Trophoblast cell (in vitro differentiated cells and primary cell): ENCODE measurements at regions not wholly inside any gene's neighbourhood (a gene's known extent, or its start where the extent isn't known, plus 50 kb on each side); places are given as distances from the start of the nearest gene placed in this dataset.
A peak's percentile ranks its signal among the peaks of the same experiment; 100 is the strongest.

Experiments used
- DNase-seq, 2 donors: peaks; one replicate each; pipeline ENCODE4 v3.0.0-alpha.2; 2016
- H2AFZ ChIP-seq: 2 replicates; pipeline ENCODE4 v1.6.1; 2013; ENCODE audit warnings: low read length, moderate library complexity, mild to moderate bottlenecking; ENCODE audit not compliant: insufficient read depth, poor library complexity
- H2AK5ac ChIP-seq: 2 replicates; pipeline ENCODE4 v1.6.1; 2013; ENCODE audit warnings: mild to moderate bottlenecking, low read length
- H2BK120ac ChIP-seq: 2 replicates; pipeline ENCODE4 v1.6.1; 2013; ENCODE audit warnings: low read length, mild to moderate bottlenecking, moderate library complexity; ENCODE audit not compliant: insufficient read depth, poor library complexity
- H2BK12ac ChIP-seq: 2 replicates; pipeline ENCODE4 v1.6.1; 2013; ENCODE audit warnings: mild to moderate bottlenecking, low read length, moderate library complexity
- H2BK5ac ChIP-seq: 2 replicates; pipeline ENCODE4 v1.6.1; 2013; ENCODE audit warnings: low read length, low read depth, moderate library complexity, mild to moderate bottlenecking; ENCODE audit not compliant: poor library complexity
- H3K14ac ChIP-seq: 2 replicates; pipeline ENCODE4 v1.6.1; 2013; ENCODE audit warnings: mild to moderate bottlenecking, low read length
- H3K18ac ChIP-seq: 2 replicates; pipeline ENCODE4 v1.6.1; 2013; ENCODE audit warnings: mild to moderate bottlenecking, low read length
- H3K23ac ChIP-seq: 2 replicates; pipeline ENCODE4 v1.6.1; 2013; ENCODE audit warnings: low read length
- H3K27ac ChIP-seq: 2 replicates; pipeline ENCODE4 v1.5.1; 2013; ENCODE audit warnings: low read depth, mild to moderate bottlenecking, inconsistent platforms, low read length, moderate library complexity
- H3K27me3 ChIP-seq: 2 replicates; pipeline ENCODE4 v1.6.1; 2013; ENCODE audit warnings: inconsistent platforms, mild to moderate bottlenecking, low read length, moderate library complexity; ENCODE audit not compliant: insufficient read depth
- H3K36me3 ChIP-seq, 2 experiments: 1 replicate in 1 of 2; 2 replicates in 1 of 2; pipeline ENCODE4 v1.6.1; 2013; ENCODE audit warnings: low read length in 2 of 2, mild to moderate bottlenecking in 2 of 2, moderate library complexity in 1 of 2; ENCODE audit not compliant: insufficient read depth in 2 of 2, control insufficient read depth in 1 of 2
- H3K4ac ChIP-seq: 2 replicates; pipeline ENCODE4 v1.6.1; 2013; ENCODE audit warnings: low read depth, mild to moderate bottlenecking, low read length, moderate library complexity
- H3K4me1 ChIP-seq, 2 experiments: 1 replicate in 1 of 2; 2 replicates in 1 of 2; pipeline ENCODE4 v1.6.1; 2013; ENCODE audit warnings: low read length in 2 of 2, mild to moderate bottlenecking in 2 of 2, moderate library complexity in 1 of 2; ENCODE audit not compliant: insufficient read depth in 2 of 2, control insufficient read depth in 1 of 2
- H3K4me2 ChIP-seq: 2 replicates; pipeline ENCODE4 v1.6.1; 2013; ENCODE audit warnings: inconsistent platforms, mild to moderate bottlenecking, low read length, moderate library complexity
- H3K4me3 ChIP-seq: 2 replicates; pipeline ENCODE4 v1.5.1; 2013; ENCODE audit warnings: mild to moderate bottlenecking, low read depth, low read length, inconsistent platforms
- H3K79me1 ChIP-seq: one replicate; pipeline ENCODE4 v1.6.1; 2013; ENCODE audit warnings: low read length
- H3K79me2 ChIP-seq: 2 replicates; pipeline ENCODE4 v1.6.1; 2013; ENCODE audit warnings: low read length, mild to moderate bottlenecking; ENCODE audit not compliant: control insufficient read depth, insufficient read depth, poor library complexity
- H3K9ac ChIP-seq: 2 replicates; pipeline ENCODE4 v1.6.1; 2013; ENCODE audit warnings: mild to moderate bottlenecking, low read length
- H3K9me3 ChIP-seq: 2 replicates; pipeline ENCODE4 v1.6.1; 2013; ENCODE audit warnings: low read depth, mild to moderate bottlenecking, control low read depth, inconsistent platforms, low read length; ENCODE audit not compliant: insufficient read depth
- H4K12ac ChIP-seq: 2 replicates; pipeline ENCODE4 v1.6.1; 2013; ENCODE audit warnings: low read depth, mild to moderate bottlenecking, low read length, moderate library complexity
- H4K8ac ChIP-seq: 2 replicates; pipeline ENCODE4 v1.6.1; 2013; ENCODE audit warnings: low read depth, mild to moderate bottlenecking, low read length, moderate library complexity
- H4K91ac ChIP-seq: one replicate; pipeline ENCODE4 v1.6.1; 2013; ENCODE audit warnings: low read depth, mild to moderate bottlenecking, low read length, moderate library complexity
- WGBS: extraction: QIAGEN DNeasy Blood & Tissue Kit; methylation state at CpG from one replicate; pipeline ENCODE4 v1.1.7; 2013; ENCODE audit warnings: missing lambda C conversion rate; ENCODE audit not compliant: insufficient read length, insufficient coverage; ENCODE audit errors: extremely low coverage; 5-methylcytosine and 5-hydroxymethylcytosine counted together

DNA sequence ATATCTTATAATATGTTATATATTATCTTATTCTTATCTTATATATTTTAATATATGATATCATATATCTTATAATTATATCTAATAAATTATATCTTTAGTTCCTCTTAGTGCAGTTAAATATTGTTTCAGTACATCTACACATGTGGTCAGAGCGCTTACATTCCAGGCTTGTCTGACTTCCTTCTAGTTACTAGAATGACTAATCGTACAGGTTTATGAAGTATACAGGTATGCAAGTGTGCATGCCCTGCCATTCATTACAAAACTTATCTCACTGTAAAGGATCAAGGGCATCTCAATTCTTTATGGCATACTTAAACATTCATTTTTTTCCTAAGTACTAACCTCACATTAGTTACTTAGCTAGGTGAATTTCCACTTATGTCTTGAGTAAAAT, 1278.0 kb upstream of the MAP3K7 start:
- Histone ChIP-seq H2BK120ac (no peak overlapping the region), H3K27ac (no peak overlapping the region), H3K79me1 (no peaks in the 10 kb centered on the region), H3K4me2 (no peak overlapping the region), H3K9me3 (no peaks in the 10 kb centered on the region), H3K79me2 (no peaks in the 10 kb centered on the region), H3K14ac (no peak overlapping the region), H4K91ac (no peak overlapping the region), H2BK12ac (no peak overlapping the region), H3K4ac (no peak overlapping the region), H2BK5ac (no peak overlapping the region), H2AFZ (no peak overlapping the region), H4K12ac (no peak overlapping the region), H2AK5ac (no peak overlapping the region), H3K4me1 (no peaks in the 10 kb centered on the region), H3K27me3 (no peaks in the 10 kb centered on the region), H4K8ac (no peak overlapping the region), H3K18ac (no peak overlapping the region), H3K23ac (no peak overlapping the region), H3K36me3 (no peaks in the 10 kb centered on the region), H3K4me3 (no peak overlapping the region), H3K9ac (no peak overlapping the region)
- WGBS, result no CpG with 5 or more reads among the region's 2 CpGs
- peak; percentile 2 to 57 for DNase-seq

DNA sequence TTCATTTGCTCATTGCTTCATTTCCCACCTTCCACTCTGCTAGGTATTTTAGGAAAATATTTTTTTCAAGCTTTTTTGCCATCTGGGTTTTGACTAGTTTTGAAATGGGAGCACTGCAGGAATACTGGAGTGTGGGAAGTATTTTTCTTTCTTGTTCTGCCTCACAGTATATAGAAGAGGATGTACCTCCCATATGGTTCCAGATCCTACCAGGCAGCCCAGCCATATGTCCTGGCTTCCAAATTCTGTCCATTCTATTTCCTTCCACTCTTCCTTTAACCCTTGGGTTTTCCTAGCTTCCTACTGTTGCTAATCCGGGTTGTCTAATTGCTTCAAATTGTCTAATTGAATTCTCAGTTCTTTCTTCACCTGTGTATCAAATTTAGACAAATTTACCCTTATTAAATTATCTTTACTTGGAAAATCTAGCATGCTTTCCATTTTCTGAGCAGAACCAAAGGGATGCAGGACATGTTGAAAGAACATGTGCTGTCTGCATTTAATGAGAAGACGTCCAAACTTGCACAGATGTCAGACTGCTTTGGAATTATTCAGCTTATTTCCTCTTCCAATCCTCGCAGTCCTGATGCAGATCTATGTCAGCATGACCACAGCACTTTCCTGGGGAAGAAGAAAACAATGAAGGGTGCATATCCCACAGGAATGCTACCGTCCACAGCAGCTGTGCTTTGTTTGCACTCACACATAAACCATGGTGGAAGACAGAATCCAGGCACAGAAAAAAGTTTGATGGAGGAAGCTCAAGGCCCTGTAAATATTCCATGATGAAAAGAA, 1273.9 kb upstream of the MAP3K7 start:
- no peak overlapping the region for H2AK5ac ChIP-seq
- H3K9me3 ChIP-seq, result no peaks in the 10 kb centered on the region
- no peaks in the 10 kb centered on the region for H3K36me3 ChIP-seq
- no peak overlapping the region for H2AFZ ChIP-seq
- H3K4me3 ChIP-seq, result no peak overlapping the region
- H3K4ac ChIP-seq, result no peak overlapping the region
- no peak overlapping the region for H3K18ac ChIP-seq
- H3K4me1 ChIP-seq, result no peaks in the 10 kb centered on the region
- no peak overlapping the region for H3K9ac ChIP-seq
- no peak for DNase-seq
- H3K23ac ChIP-seq, result no peak overlapping the region
- no peak overlapping the region for H3K14ac ChIP-seq
- H2BK12ac ChIP-seq, result no peak overlapping the region
- H2BK5ac ChIP-seq, result no peak overlapping the region
- H4K8ac ChIP-seq, result no peak overlapping the region
- no peak overlapping the region for H4K91ac ChIP-seq
- H3K27ac ChIP-seq, result no peak overlapping the region
- H3K4me2 ChIP-seq, result no peak overlapping the region
- H2BK120ac ChIP-seq, result no peak overlapping the region
- no CpG with 5 or more reads among the region's 4 CpGs for whole genome bisulfite sequencing
- H3K79me2 ChIP-seq, result no peaks in the 10 kb centered on the region
- H4K12ac ChIP-seq, result no peak overlapping the region
- H3K79me1 ChIP-seq, result no peaks in the 10 kb centered on the region
- no peaks in the 10 kb centered on the region for H3K27me3 ChIP-seq

DNA sequence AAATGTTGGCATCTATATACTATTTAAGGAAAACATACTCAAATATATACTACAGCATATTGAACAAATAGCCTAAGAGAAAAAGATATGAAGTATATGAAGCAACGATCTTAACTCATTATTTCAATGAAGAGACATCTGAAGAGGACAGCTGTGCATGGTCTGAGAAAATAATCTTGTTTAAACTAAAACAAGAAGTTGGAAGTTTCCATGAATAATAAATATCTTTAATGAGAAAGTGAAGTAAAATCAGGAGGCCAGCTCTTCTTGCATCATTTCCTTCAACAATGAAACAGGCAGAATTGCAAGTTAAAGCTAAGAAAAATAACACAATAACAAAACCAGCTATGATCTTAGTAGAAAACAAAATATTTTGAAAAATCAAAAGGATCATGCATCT, 1265.4 kb upstream of the MAP3K7 start:
- no peak overlapping the region for H4K8ac ChIP-seq
- H2BK120ac ChIP-seq, result no peak overlapping the region
- H4K12ac ChIP-seq, result no peak overlapping the region
- H3K9ac ChIP-seq, result no peak overlapping the region
- H2BK12ac ChIP-seq, result no peak overlapping the region
- H3K36me3 ChIP-seq, result no peaks in the 10 kb centered on the region
- no peaks in the 10 kb centered on the region for H3K27me3 ChIP-seq
- no peak overlapping the region for H3K23ac ChIP-seq
- no peaks in the 10 kb centered on the region for H3K79me2 ChIP-seq
- H3K79me1 ChIP-seq, result no peaks in the 10 kb centered on the region
- no peaks in the 10 kb centered on the region for H3K4me1 ChIP-seq
- no peak overlapping the region for H2AFZ ChIP-seq
- no peak overlapping the region for H3K27ac ChIP-seq
- no peak overlapping the region for H3K4me2 ChIP-seq
- no peak for DNase-seq
- H3K9me3 ChIP-seq, result no peaks in the 10 kb centered on the region
- no peak overlapping the region for H3K4ac ChIP-seq
- no peak overlapping the region for H4K91ac ChIP-seq
- no peak overlapping the region for H3K14ac ChIP-seq
- no peak overlapping the region for H3K18ac ChIP-seq
- H3K4me3 ChIP-seq, result no peak overlapping the region
- H2AK5ac ChIP-seq, result no peak overlapping the region
- H2BK5ac ChIP-seq, result no peak overlapping the region
- no CpG with 5 or more reads among the region's 1 CpG for WGBS

DNA sequence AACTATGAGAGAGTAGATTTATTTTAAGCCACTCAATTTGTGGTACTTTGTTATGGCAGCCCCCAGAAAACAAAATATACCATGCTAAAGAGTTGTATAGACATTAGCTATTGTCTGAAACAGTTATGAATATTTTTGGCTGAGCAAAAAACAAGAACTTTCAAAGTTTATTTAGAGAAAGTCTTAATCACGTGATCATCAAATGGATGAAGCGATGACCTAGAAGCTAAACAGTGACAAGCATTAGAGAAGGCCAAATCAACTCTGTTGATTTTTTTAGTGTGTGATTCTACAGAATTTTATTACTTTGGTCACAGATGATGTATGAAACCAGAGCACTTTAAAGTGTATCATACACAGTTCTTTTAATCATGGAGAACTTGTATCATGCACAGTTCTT, 1247.9 kb upstream of the MAP3K7 start:
- H3K27me3 ChIP-seq, result no peaks in the 10 kb centered on the region
- no peak overlapping the region for H4K12ac ChIP-seq
- no peak overlapping the region for H3K14ac ChIP-seq
- no peak for DNase-seq
- no peak overlapping the region for H2BK120ac ChIP-seq
- H3K4ac ChIP-seq, result no peak overlapping the region
- no peak overlapping the region for H4K91ac ChIP-seq
- no peaks in the 10 kb centered on the region for H3K36me3 ChIP-seq
- no CpG with 5 or more reads among the region's 2 CpGs for WGBS
- no peak overlapping the region for H3K18ac ChIP-seq
- H3K79me2 ChIP-seq, result no peaks in the 10 kb centered on the region
- no peak overlapping the region for H2BK12ac ChIP-seq
- no peaks in the 10 kb centered on the region for H3K9me3 ChIP-seq
- no peak overlapping the region for H3K9ac ChIP-seq
- no peak overlapping the region for H3K27ac ChIP-seq
- H2BK5ac ChIP-seq, result no peak overlapping the region
- H2AK5ac ChIP-seq, result no peak overlapping the region
- no peaks in the 10 kb centered on the region for H3K79me1 ChIP-seq
- no peaks in the 10 kb centered on the region for H3K4me1 ChIP-seq
- no peak overlapping the region for H3K4me3 ChIP-seq
- no peak overlapping the region for H3K4me2 ChIP-seq
- H4K8ac ChIP-seq, result no peak overlapping the region
- H3K23ac ChIP-seq, result no peak overlapping the region
- H2AFZ ChIP-seq, result no peak overlapping the region
